ENCODE measurements at regions not wholly inside any gene's neighbourhood (a gene's known extent, or its start where the extent isn't known, plus 50 kb on each side); places are given as distances from the start of the nearest gene placed in this dataset.

DNA sequence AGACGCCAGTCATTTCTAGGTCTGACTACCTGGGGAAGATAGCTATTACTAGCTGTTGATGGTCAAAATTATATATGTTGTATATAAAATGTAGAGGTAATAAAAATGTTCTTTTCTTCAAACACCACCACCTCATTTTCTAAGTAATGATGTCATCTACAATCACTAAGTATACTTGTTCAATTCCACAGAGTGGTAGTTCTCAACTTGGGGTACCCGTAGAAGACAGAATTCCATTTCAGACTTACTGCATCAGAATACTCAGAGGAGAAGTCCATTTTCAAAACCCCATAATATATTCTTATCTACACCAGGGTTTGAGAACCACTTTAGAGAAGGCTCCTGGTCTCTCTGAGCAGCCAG lies 191.9 kb downstream of the PTN start:
- no peaks in the 10 kb centered on the region for H3K36me3 Mint-ChIP-seq (ENCODE audit: insufficient read depth, unreplicated experiment)

GRCh38 chr7:137151041-137151689 lies 192.4 kb downstream of the PTN start:
- DNase-seq, result no peak
- H3K27me3 ChIP-seq (replicated peaks; ENCODE audit: control insufficient read depth, insufficient read depth, low read length), result no peaks in the 10 kb centered on the region
- H3K36me3 ChIP-seq (ENCODE audit: control insufficient read depth, insufficient read depth, low read length), result no peaks in the 10 kb centered on the region
- no peak overlapping the region for H3K27ac Mint-ChIP-seq (ENCODE audit: unreplicated experiment)
- no peak overlapping the region for H3K4me3 ChIP-seq (ENCODE audit: low read depth, low read length)
- POLR2A ChIA-PET, result no interaction called here
- H3K4me1 ChIP-seq, result no peaks in the 10 kb centered on the region
- H3K4me1 Mint-ChIP-seq (ENCODE audit: low read depth, unreplicated experiment), result no peaks in the 10 kb centered on the region
- H3K27me3 Mint-ChIP-seq (ENCODE audit: insufficient read depth, unreplicated experiment), result peaks cover under 1% of the 10 kb centered on the region
- intact Hi-C loops (cut with micrococcal nuclease; ENCODE audit: unreplicated experiment), result no loop called here
- no peaks in the 10 kb centered on the region for H3K9me3 ChIP-seq
- CTCF ChIA-PET, result no interaction called here
- TF ChIP-seq, protein P1, sequence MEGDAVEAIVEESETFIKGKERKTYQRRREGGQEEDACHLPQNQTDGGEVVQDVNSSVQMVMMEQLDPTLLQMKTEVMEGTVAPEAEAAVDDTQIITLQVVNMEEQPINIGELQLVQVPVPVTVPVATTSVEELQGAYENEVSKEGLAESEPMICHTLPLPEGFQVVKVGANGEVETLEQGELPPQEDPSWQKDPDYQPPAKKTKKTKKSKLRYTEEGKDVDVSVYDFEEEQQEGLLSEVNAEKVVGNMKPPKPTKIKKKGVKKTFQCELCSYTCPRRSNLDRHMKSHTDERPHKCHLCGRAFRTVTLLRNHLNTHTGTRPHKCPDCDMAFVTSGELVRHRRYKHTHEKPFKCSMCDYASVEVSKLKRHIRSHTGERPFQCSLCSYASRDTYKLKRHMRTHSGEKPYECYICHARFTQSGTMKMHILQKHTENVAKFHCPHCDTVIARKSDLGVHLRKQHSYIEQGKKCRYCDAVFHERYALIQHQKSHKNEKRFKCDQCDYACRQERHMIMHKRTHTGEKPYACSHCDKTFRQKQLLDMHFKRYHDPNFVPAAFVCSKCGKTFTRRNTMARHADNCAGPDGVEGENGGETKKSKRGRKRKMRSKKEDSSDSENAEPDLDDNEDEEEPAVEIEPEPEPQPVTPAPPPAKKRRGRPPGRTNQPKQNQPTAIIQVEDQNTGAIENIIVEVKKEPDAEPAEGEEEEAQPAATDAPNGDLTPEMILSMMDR (IDR thresholded peaks at IDR 0.05; ENCODE audit: insufficient read depth in 1 of 2, low read depth in 1 of 2, low read length in 1 of 2, severe bottlenecking in 1 of 2, unreplicated experiment in 1 of 2), result no peak
- no TSS peak for BruUV-seq (replicated peaks)
- H3K9me3 Mint-ChIP-seq (ENCODE audit: unreplicated experiment), result no peaks in the 10 kb centered on the region
- H3K4me3 Mint-ChIP-seq (ENCODE audit: unreplicated experiment), result no peak overlapping the region
- no peaks in the 10 kb centered on the region for H3K36me3 Mint-ChIP-seq (ENCODE audit: insufficient read depth, unreplicated experiment)

More for the DNA sequence above, 191.9 kb downstream of the PTN start:
- no peaks in the 10 kb centered on the region for H3K36me3 ChIP-seq (ENCODE audit: control insufficient read depth, insufficient read depth, low read length)
- no peak for DNase-seq
- Mint-ChIP-seq H3K4me1 (ENCODE audit: low read depth, unreplicated experiment) (no peaks in the 10 kb centered on the region), H3K27me3 (ENCODE audit: insufficient read depth, unreplicated experiment) (no peaks in the 10 kb centered on the region), H3K9me3 (ENCODE audit: unreplicated experiment) (no peaks in the 10 kb centered on the region), H3K27ac (ENCODE audit: unreplicated experiment) (no peak overlapping the region), H3K4me3 (ENCODE audit: unreplicated experiment) (no peak overlapping the region)
- H3K9me3 ChIP-seq, result no peaks in the 10 kb centered on the region
- no peak overlapping the region for H3K4me3 ChIP-seq (ENCODE audit: low read depth, low read length)
- no peaks in the 10 kb centered on the region for H3K4me1 ChIP-seq
- ChIA-PET CTCF (no interaction called here), POLR2A (no interaction called here)
- intact Hi-C loops (cut with micrococcal nuclease; ENCODE audit: unreplicated experiment), result no loop called here
- no peaks in the 10 kb centered on the region for H3K27me3 ChIP-seq (replicated peaks; ENCODE audit: control insufficient read depth, insufficient read depth, low read length)
- TF ChIP-seq, protein P1 (IDR thresholded peaks at IDR 0.05; ENCODE audit: insufficient read depth in 1 of 2, low read depth in 1 of 2, low read length in 1 of 2, severe bottlenecking in 1 of 2, unreplicated experiment in 1 of 2), result no peak
- BruUV-seq (replicated peaks), result no TSS peak

DNA sequence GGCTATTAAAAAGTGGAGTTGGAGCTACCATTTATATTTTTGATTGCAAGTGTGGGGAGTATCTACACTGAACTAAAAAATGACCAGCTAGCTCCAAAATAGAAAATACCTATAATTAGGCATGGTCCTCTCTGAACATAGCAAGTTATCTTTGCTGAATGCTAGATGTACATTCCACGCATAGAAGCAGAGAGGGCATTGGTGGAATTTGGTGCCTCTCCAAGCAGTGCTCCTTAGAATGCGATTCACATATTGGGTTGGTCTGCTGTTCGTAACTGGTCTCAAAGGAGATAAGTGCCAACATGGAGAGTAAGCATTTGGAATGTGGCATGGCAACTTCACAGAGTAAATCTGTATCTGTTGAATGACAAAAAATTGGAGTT lies 196.2 kb downstream of the PTN start:
- Mint-ChIP-seq H3K27me3 (ENCODE audit: insufficient read depth, unreplicated experiment) (peaks cover 2% of the 10 kb centered on the region), H3K36me3 (ENCODE audit: insufficient read depth, unreplicated experiment) (no peaks in the 10 kb centered on the region), H3K4me1 (ENCODE audit: low read depth, unreplicated experiment) (no peaks in the 10 kb centered on the region), H3K4me3 (ENCODE audit: unreplicated experiment) (no peak overlapping the region), H3K27ac (ENCODE audit: unreplicated experiment) (no peak overlapping the region), H3K9me3 (ENCODE audit: unreplicated experiment) (no peaks in the 10 kb centered on the region)
- intact Hi-C loops (cut with micrococcal nuclease; ENCODE audit: unreplicated experiment), result no loop called here
- DNase-seq, result no peak
- Histone ChIP-seq H3K4me1 (no peaks in the 10 kb centered on the region), H3K9me3 (no peaks in the 10 kb centered on the region), H3K36me3 (ENCODE audit: control insufficient read depth, insufficient read depth, low read length) (no peaks in the 10 kb centered on the region), H3K27me3 (replicated peaks; ENCODE audit: control insufficient read depth, insufficient read depth, low read length) (no peaks in the 10 kb centered on the region), H3K4me3 (ENCODE audit: low read depth, low read length) (no peak overlapping the region)
- BruUV-seq (replicated peaks), result no TSS peak
- TF ChIP-seq, protein P1 (IDR thresholded peaks at IDR 0.05; ENCODE audit: insufficient read depth in 1 of 2, low read depth in 1 of 2, low read length in 1 of 2, severe bottlenecking in 1 of 2, unreplicated experiment in 1 of 2), result no peak
- ChIA-PET CTCF (no interaction called here), POLR2A (no interaction called here)
